Stimulated activated CD4-positive, alpha-beta T cell treated with anti-CD3 and anti-CD28 coated beads, TNF-alpha, amount 100 ng/mL, for 4 hours (primary cell): ENCODE measurements at regions not wholly inside any gene's neighbourhood (a gene's known extent, or its start where the extent isn't known, plus 50 kb on each side); places are given as distances from the start of the nearest gene placed in this dataset.
"Not testable (repeated sequence)": the region's sequence is repeated elsewhere in the genome, so short reads cannot be mapped to it uniquely, and the experiment has no call there.

Experiments used
- DNase-seq, 3 experiments: peaks; one replicate each; pipeline ENCODE4 v3.0.0-alpha.2; 2020; ENCODE audit warnings: low read depth in 3 of 3

GRCh38 chr10:10014846-10015245, 1002.8 kb upstream of the CELF2 start:
- no peak for DNase-seq

GRCh38 chr10:10017716-10018115, 1000.0 kb upstream of the CELF2 start:
- no peak for DNase-seq

GRCh38 chr10:10020945-10021344, 996.7 kb upstream of the CELF2 start:
- no peak for DNase-seq

GRCh38 chr10:10032991-10033390, 984.7 kb upstream of the CELF2 start:
- DNase-seq = no peak

- DNase-seq = no peak
Observed at GRCh38 chr10:10038348-10038747, 979.3 kb upstream of the CELF2 start.

GRCh38 chr10:10039595-10039994, 978.1 kb upstream of the CELF2 start:
- DNase-seq = no peak

GRCh38 chr10:10043083-10043482, 974.6 kb upstream of the CELF2 start:
- DNase-seq = no peak

GRCh38 chr10:10044922-10045764, 972.5 kb upstream of the CELF2 start:
- no peak for DNase-seq

GRCh38 chr10:10045765-10046028, 972.0 kb upstream of the CELF2 start:
- DNase-seq = no peak

- no peak for DNase-seq
Observed at GRCh38 chr10:10047426-10047825, 970.2 kb upstream of the CELF2 start.

GRCh38 chr10:10053051-10053450, 964.6 kb upstream of the CELF2 start:
- DNase-seq = no peak

- no peak for DNase-seq
Observed at GRCh38 chr10:10054466-10054865, 963.2 kb upstream of the CELF2 start.

GRCh38 chr10:10055656-10056442, 961.8 kb upstream of the CELF2 start:
- no peak for DNase-seq

GRCh38 chr10:10056961-10057360, 960.7 kb upstream of the CELF2 start:
- no peak for DNase-seq

GRCh38 chr10:10067644-10068043, 950.0 kb upstream of the CELF2 start:
- DNase-seq = no peak

- DNase-seq = not testable (repeated sequence)
Observed at GRCh38 chr10:10074847-10075246, 942.8 kb upstream of the CELF2 start.

- no peak for DNase-seq
Observed at GRCh38 chr10:10078446-10078845, 939.2 kb upstream of the CELF2 start.

- DNase-seq = no peak
Observed at GRCh38 chr10:10092581-10092980, 925.1 kb upstream of the CELF2 start.

- no peak for DNase-seq
Observed at GRCh38 chr10:10093021-10093420, 924.7 kb upstream of the CELF2 start.

GRCh38 chr10:10094691-10095090, 923.0 kb upstream of the CELF2 start:
- no peak for DNase-seq

- DNase-seq = no peak
Observed at GRCh38 chr10:10096296-10096695, 921.4 kb upstream of the CELF2 start.

- no peak for DNase-seq
Observed at GRCh38 chr10:10096898-10097297, 920.8 kb upstream of the CELF2 start.

GRCh38 chr10:10101106-10101505, 916.6 kb upstream of the CELF2 start:
- DNase-seq = no peak
